ENCODE measurements at regions not wholly inside any gene's neighbourhood (a gene's known extent, or its start where the extent isn't known, plus 50 kb on each side); places are given as distances from the start of the nearest gene placed in this dataset.

DNA sequence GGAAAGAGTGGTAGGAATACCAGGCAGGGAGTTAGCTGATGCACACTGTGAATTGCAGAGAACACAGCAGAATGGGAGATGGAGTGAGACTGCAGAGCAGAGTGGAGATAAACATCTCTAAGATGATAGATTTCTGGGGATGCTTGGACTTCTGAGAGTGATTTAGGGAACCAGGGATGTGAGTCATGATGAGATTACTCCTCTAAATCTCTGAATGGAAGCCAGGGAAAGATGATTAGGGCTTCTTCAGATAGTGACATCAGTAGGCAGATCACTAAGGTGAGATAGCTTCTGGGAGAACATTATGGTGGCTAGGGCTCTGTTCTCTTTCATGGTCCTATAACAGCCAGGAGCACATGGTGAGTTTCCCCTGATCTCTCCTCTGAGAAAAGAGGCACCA lies 501.5 kb upstream of the USP15 start (continued):
- TF ChIP-seq SAP30 (IDR thresholded peaks at IDR 0.05; ENCODE audit: insufficient read depth, insufficient replicate concordance, low read length) (no peak), HDAC2 (IDR thresholded peaks at IDR 0.05; ENCODE audit: borderline replicate concordance in 1 of 2, low read depth in 2 of 2, low read length in 2 of 2) (no peak), SP4 (IDR thresholded peaks at IDR 0.05; ENCODE audit: low read length) (no peak), HDAC6 (IDR thresholded peaks at IDR 0.05; ENCODE audit: low read depth, low read length) (no peak), CEBPB (IDR thresholded peaks at IDR 0.05; ENCODE audit: low read depth, low read length) (no peak), RNF2 (IDR thresholded peaks at IDR 0.05; ENCODE audit: borderline replicate concordance, low read depth, low read length, missing control alignments, poor library complexity, severe bottlenecking) (no peak), SIRT6 (IDR thresholded peaks at IDR 0.05; ENCODE audit: low read length) (no peak), BACH1 (IDR thresholded peaks at IDR 0.05; ENCODE audit: low read length) (no peak), ZNF274 (IDR thresholded peaks at IDR 0.05; ENCODE audit: borderline replicate concordance, extremely low read depth, low read length) (no peak), CBX5 (IDR thresholded peaks at IDR 0.05; ENCODE audit: low read depth, low read length) (no peak), NANOG (IDR thresholded peaks at IDR 0.05; ENCODE audit: insufficient read depth, low read depth, low read length, poor library complexity, severe bottlenecking) (no peak), TAF7 (optimal IDR thresholded peaks at IDR 0.05; ENCODE audit: borderline replicate concordance, low read depth, low read length) (no peak), SP2 (IDR thresholded peaks at IDR 0.05; ENCODE audit: low read length) (no peak), KDM1A (IDR thresholded peaks at IDR 0.05; ENCODE audit: borderline replicate concordance, low read length) (no peak), EZH2 (IDR thresholded peaks at IDR 0.05; ENCODE audit: low read depth, low read length, severe bottlenecking) (no peak), SIN3A (conservative IDR thresholded peaks at IDR 0.05 in 1 of 2, IDR thresholded peaks at IDR 0.05 in 1 of 2; ENCODE audit: low read depth in 1 of 2, low read length in 2 of 2) (no peak), CHD2 (IDR thresholded peaks at IDR 0.05; ENCODE audit: low read length) (no peak), SIX5 (IDR thresholded peaks at IDR 0.05; ENCODE audit: low read depth, low read length) (no peak)
